Erythroblast (primary cell): ENCODE measurements at regions not wholly inside any gene's neighbourhood (a gene's known extent, or its start where the extent isn't known, plus 50 kb on each side); places are given as distances from the start of the nearest gene placed in this dataset.

Experiments
- DNase-seq, 2 experiments: peaks; one replicate each; lab custom pipeline; 2025; lab: John Stamatoyannopoulos, UW
- GATA1 ChIP-seq: IDR thresholded peaks from 2 replicates; pipeline ENCODE4 v1.6.1; 2011; ENCODE audit warnings: low read depth, mild to moderate bottlenecking, control low read depth, low read length, moderate library complexity
- POLR2A ChIP-seq: IDR thresholded peaks from 2 replicates; pipeline ENCODE4 v1.6.1; 2011; ENCODE audit warnings: mild to moderate bottlenecking, low read length

DNA sequence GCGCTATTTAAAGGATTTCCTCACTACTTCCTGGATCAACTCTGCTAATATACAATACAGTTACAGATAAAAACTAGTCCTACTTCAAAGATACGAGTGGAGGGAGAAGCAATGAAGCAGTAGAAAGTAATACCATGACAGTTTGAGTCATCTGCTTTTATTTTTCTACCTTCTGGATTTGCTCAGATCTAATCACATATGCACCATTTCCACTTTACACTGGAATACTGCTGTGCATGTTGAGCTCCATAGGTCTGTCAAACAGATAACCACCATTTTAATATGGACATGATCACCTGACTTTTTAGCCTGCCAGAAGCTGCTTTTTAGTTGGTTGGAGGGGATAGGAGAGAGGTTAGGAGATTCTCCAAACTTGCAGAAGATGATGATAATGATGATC is 92.5 kb downstream of the MMUT start:
- TF ChIP-seq GATA1 (no peak), POLR2A (no peak)
- DNase-seq = no peak

DNA sequence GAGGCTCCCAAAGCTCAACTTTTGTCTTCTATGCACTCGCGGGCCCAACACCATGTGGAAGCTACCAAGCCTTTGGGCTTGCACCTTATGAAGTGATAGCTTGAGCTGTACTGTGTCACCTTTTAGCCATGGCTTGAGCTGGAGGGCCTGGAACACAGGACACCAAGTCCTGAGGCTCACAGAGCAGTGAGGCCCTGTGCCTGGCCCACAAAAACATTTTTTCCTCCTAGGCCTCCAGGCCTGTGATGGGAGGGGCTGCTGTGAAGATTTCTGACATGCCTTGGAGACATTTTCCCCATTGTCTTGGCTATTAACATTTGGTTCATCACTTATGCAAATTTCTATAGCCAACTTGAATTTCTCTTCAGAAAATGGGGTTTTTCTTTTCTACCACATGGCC is 96.5 kb downstream of the MMUT start:
- DNase-seq = no peak
- TF ChIP-seq GATA1 (no peak), POLR2A (no peak)

- DNase-seq = no peak
- TF ChIP-seq POLR2A (no peak), GATA1 (no peak)
Observed at GRCh38 chr6:49348561-49348960, 114.5 kb downstream of the MMUT start.

DNA sequence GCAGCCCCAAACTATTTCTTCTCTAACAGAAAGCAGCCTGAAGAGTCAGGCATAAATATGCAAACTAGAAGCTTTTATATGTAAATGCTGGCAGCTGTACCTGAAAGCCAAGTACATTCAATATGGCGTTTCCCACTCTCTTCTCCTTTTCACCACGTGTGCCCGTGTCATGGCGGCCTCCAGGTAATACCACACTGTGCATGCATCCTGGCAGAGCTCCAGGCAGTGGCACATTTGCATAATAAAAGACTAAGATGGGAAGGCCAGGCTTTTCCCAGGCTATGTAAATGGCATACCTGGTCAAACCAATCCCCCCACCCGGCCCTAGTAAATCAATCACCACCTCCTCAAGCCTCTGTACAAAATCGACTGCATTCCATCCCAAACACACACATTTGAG is 120.6 kb downstream of the MMUT start:
- TF ChIP-seq GATA1 = no peak
- no peak for TF ChIP-seq POLR2A
- no peak for DNase-seq

GRCh38 chr6:49341869-49342268 is 121.2 kb downstream of the MMUT start:
- TF ChIP-seq POLR2A (no peak), GATA1 (no peak)
- DNase-seq = no peak

DNA sequence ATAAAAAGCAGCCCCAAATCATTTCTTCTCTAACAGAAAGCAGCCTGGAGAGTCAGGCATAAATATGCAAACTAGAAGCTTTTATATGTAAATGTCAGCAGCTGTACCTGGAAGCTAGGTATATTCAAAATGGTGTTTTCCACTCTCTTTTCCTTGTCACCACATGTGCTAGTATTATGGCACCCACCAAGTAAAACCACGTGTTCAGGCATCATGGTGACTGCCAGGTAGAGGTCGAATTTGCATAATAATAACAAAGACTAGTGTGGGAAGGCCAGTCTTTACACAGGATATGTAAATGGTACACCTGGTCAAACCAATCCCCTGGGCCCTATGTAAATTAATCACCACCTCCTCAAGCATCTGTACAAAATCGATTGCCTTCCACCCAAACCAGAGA is 124.0 kb downstream of the MMUT start:
- TF ChIP-seq GATA1 = no peak
- TF ChIP-seq POLR2A = no peak
- DNase-seq = no peak

- DNase-seq = peak; percentile 17 to 69
- no peak for TF ChIP-seq GATA1
Observed at GRCh38 chr6:49336514-49337131, 126.4 kb downstream of the MMUT start.

DNA sequence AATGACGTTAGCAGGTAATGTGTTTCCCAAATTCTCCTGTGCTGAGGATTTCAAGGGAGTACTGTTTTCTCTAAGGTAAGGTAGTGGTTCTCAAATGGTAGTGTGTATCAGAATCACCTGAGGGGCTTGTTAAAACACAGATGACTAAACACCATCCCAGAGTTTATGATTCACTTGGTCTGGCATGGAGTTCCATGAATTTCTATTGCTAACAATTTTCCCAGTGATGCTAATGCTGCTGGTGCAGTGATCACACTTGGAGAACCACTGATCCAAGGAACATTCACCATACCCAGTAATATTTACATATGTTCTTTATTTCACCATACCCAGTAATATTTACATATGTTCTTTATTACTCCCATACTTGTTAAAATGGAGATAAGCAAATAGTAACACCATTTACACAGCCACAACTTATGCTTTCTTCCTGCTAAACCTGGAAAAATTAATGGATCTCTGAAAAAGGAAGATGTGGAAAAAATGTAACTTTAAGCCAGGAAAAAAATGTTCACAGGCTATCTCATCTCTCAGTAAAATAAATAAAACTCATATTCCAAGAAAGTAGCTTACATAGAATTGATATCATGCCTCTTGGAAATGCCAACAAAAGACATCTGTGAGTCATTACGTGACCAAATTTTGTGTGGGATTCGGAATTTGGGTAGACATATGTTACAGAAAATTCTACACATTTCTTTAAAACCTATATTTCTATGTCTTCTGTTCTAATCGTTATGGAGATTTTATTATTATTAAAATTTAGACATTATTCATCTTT is 129.5 kb downstream of the MMUT start:
- TF ChIP-seq GATA1 (no peak), POLR2A (no peak)

GRCh38 chr6:49332781-49333180 is 130.3 kb downstream of the MMUT start:
- TF ChIP-seq POLR2A (no peak), GATA1 (no peak)
- DNase-seq = no peak

More for the DNA sequence above, 129.5 kb downstream of the MMUT start:
- no peak for DNase-seq

DNA sequence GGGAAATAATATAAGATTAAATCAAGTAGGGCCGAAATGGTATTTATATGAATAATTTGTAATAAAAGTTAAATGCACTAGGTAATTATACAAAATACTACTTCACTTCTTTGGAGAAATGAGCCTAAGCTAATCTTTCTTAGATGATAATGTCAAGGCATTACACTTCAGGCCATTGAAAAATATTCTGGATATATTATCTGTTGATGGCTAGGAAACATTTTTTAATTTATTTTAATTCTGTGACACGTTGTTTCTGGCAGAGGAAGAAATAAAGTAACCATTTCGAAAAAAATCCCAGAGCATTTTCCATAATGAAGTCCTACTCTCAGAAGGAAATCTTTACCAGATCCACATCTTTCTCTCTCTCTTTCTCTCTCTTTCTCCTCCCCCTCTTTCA is 133.9 kb downstream of the MMUT start:
- no peak for DNase-seq
- no peak for TF ChIP-seq GATA1
- TF ChIP-seq POLR2A = no peak

GRCh38 chr6:49328051-49328744 is 134.9 kb downstream of the MMUT start:
- DNase-seq = no peak
- no peak for TF ChIP-seq GATA1
- TF ChIP-seq POLR2A = no peak

- TF ChIP-seq POLR2A (no peak), GATA1 (no peak)
- DNase-seq = no peak
Observed at GRCh38 chr6:49327571-49327970, 135.5 kb downstream of the MMUT start.

DNA sequence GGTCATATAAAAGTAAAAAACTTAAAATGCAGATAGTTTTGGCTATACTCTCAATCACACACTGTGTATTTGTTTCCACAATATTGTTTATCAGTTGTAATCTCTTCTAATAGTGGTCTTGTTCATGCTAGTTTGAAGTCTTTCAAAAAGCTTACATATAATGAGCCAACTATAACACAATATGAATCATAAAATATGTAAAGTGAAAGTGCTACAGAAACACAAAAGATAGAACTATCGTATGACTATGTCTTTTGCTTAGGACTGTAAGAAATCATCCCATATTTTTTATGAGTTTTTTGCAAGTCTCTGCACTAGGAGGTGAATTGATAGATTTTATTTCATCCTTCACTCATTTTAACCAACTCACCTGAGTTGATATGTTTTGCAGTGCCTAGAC is 136.0 kb downstream of the MMUT start:
- DNase-seq = no peak
- TF ChIP-seq GATA1 (no peak), POLR2A (no peak)

DNA sequence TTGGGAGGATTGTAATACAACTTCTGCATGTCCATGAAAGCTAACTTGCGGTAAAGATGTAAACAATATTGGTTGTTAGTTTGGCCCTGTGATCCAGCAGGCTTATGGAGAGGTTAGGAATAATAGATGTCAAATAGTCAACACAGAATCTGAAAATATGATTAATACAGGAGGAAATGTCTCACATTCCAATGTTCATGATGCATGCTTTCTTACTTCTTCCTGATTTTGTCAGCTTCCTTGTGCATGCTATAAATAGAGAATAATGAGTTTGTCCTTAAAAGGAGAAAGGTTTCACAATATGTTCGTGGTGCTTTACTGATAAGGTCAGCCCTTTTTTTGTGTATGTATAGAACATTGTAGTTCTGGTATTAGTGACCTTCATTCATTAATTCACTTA is 136.7 kb downstream of the MMUT start:
- TF ChIP-seq GATA1 = no peak
- TF ChIP-seq POLR2A = no peak
- DNase-seq = no peak
